SU-DHL-6 (cell line): ENCODE measurements at regions not wholly inside any gene's neighbourhood (a gene's known extent, or its start where the extent isn't known, plus 50 kb on each side); places are given as distances from the start of the nearest gene placed in this dataset.

Source experiments
- H2AFZ ChIP-seq: fragments of 200-600 bp; sonication (generic); 2 replicates; pipeline ENCODE4 v1.6.1; 2014; ENCODE audit warnings: low read depth, mild to moderate bottlenecking, moderate library complexity, mixed read lengths, antibody characterized with exemption, low read length; ENCODE audit not compliant: severe bottlenecking
- H3F3A ChIP-seq: fragments of 200-600 bp; shearing (Covaris generic); 2 replicates; pipeline ENCODE4 v1.6.0; 2016; ENCODE audit warnings: antibody characterized with exemption, mild to moderate bottlenecking; ENCODE audit not compliant: insufficient read depth
- H3K27ac ChIP-seq: fragments of 200-600 bp; sonication (generic); 2 replicates; pipeline ENCODE4 v1.5.1; 2016; ENCODE audit warnings: low read depth, mild to moderate bottlenecking, low read length, moderate library complexity, mixed read lengths
- H3K27me3 ChIP-seq: fragments of 200-600 bp; sonication (generic), shearing (Covaris generic); 2 replicates; pipeline ENCODE4 v1.6.0; 2014; ENCODE audit warnings: mild to moderate bottlenecking, low read length
- H3K36me3 ChIP-seq: fragments of 200-600 bp; sonication (generic); 2 replicates; pipeline ENCODE4 v1.6.1; 2014; ENCODE audit warnings: mild to moderate bottlenecking, low read length, mixed read lengths
- H3K4me2 ChIP-seq: fragments of 300-600, 200-600 bp; shearing (Covaris generic), sonication (generic); 2 replicates; pipeline ENCODE4 v1.6.0; 2014; ENCODE audit warnings: low read length, low read depth, mild to moderate bottlenecking; ENCODE audit not compliant: poor library complexity, severe bottlenecking
- H3K4me3 ChIP-seq: fragments of 200-600 bp; sonication (generic); 2 replicates; pipeline ENCODE4 v1.5.1; 2014; ENCODE audit warnings: antibody characterized with exemption, low read length, mild to moderate bottlenecking, mixed read lengths; ENCODE audit not compliant: insufficient read depth, poor library complexity, severe bottlenecking
- H3K79me2 ChIP-seq: fragments of 200-600 bp; sonication (generic); 2 replicates; pipeline ENCODE4 v1.6.1; 2014; ENCODE audit warnings: mild to moderate bottlenecking, low read length, moderate library complexity; ENCODE audit not compliant: insufficient read depth
- H3K9ac ChIP-seq: fragments of 200-600 bp; sonication (generic); 2 replicates; pipeline ENCODE4 v1.7.0; 2014; ENCODE audit warnings: mild to moderate bottlenecking, low read length
- H3K9me2 ChIP-seq: fragments of 200-600 bp; sonication (generic); replicated peaks from 2 replicates; pipeline ENCODE4 v1.6.1; 2014; ENCODE audit warnings: low read length; ENCODE audit not compliant: insufficient read depth
- H3K9me3 ChIP-seq: fragments of 200-600 bp; sonication (generic); 2 replicates; pipeline ENCODE4 v1.6.1; 2014; ENCODE audit warnings: low read length, mixed read lengths; ENCODE audit not compliant: insufficient read depth
- H4K20me1 ChIP-seq: fragments of 200-600 bp; sonication (generic); 2 replicates; pipeline ENCODE4 v1.6.1; 2014; ENCODE audit warnings: low read depth, mild to moderate bottlenecking, antibody characterized with exemption, low read length, moderate library complexity, mixed read lengths
- CTCF ChIP-seq: fragments of 200-600 bp; sonication (generic); IDR thresholded peaks from one replicate; pipeline ENCODE4 v1.5.1; 2017; ENCODE audit warnings: antibody characterized with exemption, mild to moderate bottlenecking, low read length, moderate library complexity; ENCODE audit not compliant: insufficient read depth, poor library complexity, severe bottlenecking
- EZH2phosphoT487 ChIP-seq: fragments of 200-600 bp; sonication (generic), shearing (Covaris generic); conservative IDR thresholded peaks from 2 replicates; pipeline ENCODE4 v1.6.1; 2018; ENCODE audit warnings: mild to moderate bottlenecking, antibody characterized with exemption, low read length, moderate library complexity, mixed read lengths

- no peaks in the 10 kb centered on the region for H3K27me3 ChIP-seq
Measured at GRCh38 chr19:32196690-32197420, 148.6 kb upstream of the ZNF507 start.

GRCh38 chr19:32197896-32198882 lies 147.2 kb upstream of the ZNF507 start:
- no peaks in the 10 kb centered on the region for H3F3A ChIP-seq
- no peak overlapping the region for H3K9ac ChIP-seq
- no peak overlapping the region for H3K4me3 ChIP-seq
- H3K9me3 ChIP-seq = no peaks in the 10 kb centered on the region
- no peak overlapping the region for H3K27ac ChIP-seq
- TF ChIP-seq EZH2phosphoT487 = no peak
- TF ChIP-seq CTCF = no peak
- H4K20me1 ChIP-seq = no peaks in the 10 kb centered on the region
- no peak overlapping the region for H3K4me2 ChIP-seq
- no peaks in the 10 kb centered on the region for H3K36me3 ChIP-seq
- H2AFZ ChIP-seq = no peak overlapping the region
- no peaks in the 10 kb centered on the region for H3K27me3 ChIP-seq
- no peaks in the 10 kb centered on the region for H3K79me2 ChIP-seq
- no peaks in the 10 kb centered on the region for H3K9me2 ChIP-seq

More at GRCh38 chr19:32196690-32197420, 148.6 kb upstream of the ZNF507 start:
- H3K9ac ChIP-seq = no peak overlapping the region
- no peaks in the 10 kb centered on the region for H3F3A ChIP-seq
- no peaks in the 10 kb centered on the region for H3K36me3 ChIP-seq
- H3K79me2 ChIP-seq = no peaks in the 10 kb centered on the region
- TF ChIP-seq CTCF (no peak), EZH2phosphoT487 (no peak)
- no peaks in the 10 kb centered on the region for H4K20me1 ChIP-seq
- no peak overlapping the region for H2AFZ ChIP-seq
- H3K4me3 ChIP-seq = no peak overlapping the region
- H3K9me2 ChIP-seq = no peaks in the 10 kb centered on the region
- H3K27ac ChIP-seq = no peak overlapping the region
- no peaks in the 10 kb centered on the region for H3K9me3 ChIP-seq
- H3K4me2 ChIP-seq = no peak overlapping the region

DNA sequence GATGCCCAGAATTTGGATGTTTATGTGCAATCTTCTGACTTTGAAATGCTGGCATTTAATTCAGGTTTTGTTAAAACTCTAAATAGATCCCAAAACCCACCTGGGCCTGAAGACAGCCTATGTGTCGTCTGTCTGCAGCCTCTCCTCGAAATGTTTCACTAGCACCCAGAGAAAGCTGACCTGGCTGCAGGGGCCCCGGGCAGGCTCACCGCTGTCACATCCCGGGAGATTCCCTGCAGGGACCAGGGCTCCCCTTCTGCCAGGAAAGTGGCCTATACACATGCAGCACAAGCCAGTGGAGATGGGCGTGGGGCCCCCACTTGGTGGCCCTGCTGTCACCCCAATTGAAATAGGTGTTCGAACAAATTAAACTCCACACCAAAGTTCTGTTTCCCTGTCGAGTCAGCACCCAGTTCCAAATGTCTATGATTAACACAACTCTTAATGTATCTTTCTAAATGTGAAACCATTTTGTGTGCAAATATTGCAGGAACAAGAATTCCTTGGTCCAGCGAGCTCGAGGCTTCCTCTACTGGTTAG lies 145.8 kb upstream of the ZNF507 start:
- Histone ChIP-seq H3K36me3 (no peaks in the 10 kb centered on the region), H3K9me2 (no peaks in the 10 kb centered on the region), H3K27me3 (no peaks in the 10 kb centered on the region), H3F3A (no peaks in the 10 kb centered on the region), H2AFZ (no peak overlapping the region), H3K4me3 (no peak overlapping the region), H3K79me2 (no peaks in the 10 kb centered on the region), H3K4me2 (no peak overlapping the region), H3K9me3 (no peaks in the 10 kb centered on the region), H4K20me1 (no peaks in the 10 kb centered on the region), H3K27ac (no peak overlapping the region), H3K9ac (no peak overlapping the region)
- no peak for TF ChIP-seq EZH2phosphoT487
